Spleen (tissue), 7 donors: ENCODE measurements at regions not wholly inside any gene's neighbourhood (a gene's known extent, or its start where the extent isn't known, plus 50 kb on each side); places are given as distances from the start of the nearest gene placed in this dataset.

Source experiments
- CTCF ChIP-seq, 11 experiments: fragments of 200-600 bp in 7 of 11; fragments of 450-650 bp in 4 of 11; sonication (generic) in 4 of 11; IDR thresholded peaks in 8 of 11; conservative IDR thresholded peaks in 3 of 11; 1 replicate in 7 of 11; 2 replicates in 4 of 11; pipeline versions ENCODE4 v1.4.0 to v1.8.0; 2016 to 2021; ENCODE audit warnings: antibody characterized with exemption in 11 of 11, inconsistent platforms in 4 of 11, mild to moderate bottlenecking in 1 of 11
- POLR2A ChIP-seq, 3 donors: fragments of 450-650 bp; IDR thresholded peaks; one replicate each; pipeline ENCODE4 v1.5.1; 2017; ENCODE audit warnings: antibody characterized with exemption in 3 of 3, mild to moderate bottlenecking in 1 of 3
- donor health status: DM: no; HTN: no; CAD: no; lungs with moderate emphysema.
- donor health status: DM: no; HTN: no; CAD: no.
- donor health status: DM: no; HTN: no; CAD: no.

GRCh38 chr18:60003610-60004185 lies 103.9 kb downstream of the PMAIP1 start:
- TF ChIP-seq CTCF (IDR thresholded peaks at IDR 0.05 in 8 of 11, conservative IDR thresholded peaks at IDR 0.05 in 3 of 11) (no peak), POLR2A (IDR thresholded peaks at IDR 0.05) (no peak)
